DND-41 (cell line): ENCODE measurements at regions not wholly inside any gene's neighbourhood (a gene's known extent, or its start where the extent isn't known, plus 50 kb on each side); places are given as distances from the start of the nearest gene placed in this dataset.
"Not testable (repeated sequence)": the region's sequence is repeated elsewhere in the genome, so short reads cannot be mapped to it uniquely, and the experiment has no call there.

Source experiments
- ATAC-seq: fragments of 200-7000 bp; cut with Tn5 transposase; 3 replicates; pipeline ENCODE4 v1.9.1; 2021; ENCODE audit warnings: low read depth; ENCODE audit not compliant: insufficient read depth
- DNase-seq: peaks from one replicate; pipeline ENCODE4 v3.0.0-alpha.2; 2020
- H2AFZ ChIP-seq: 2 replicates; pipeline ENCODE4 v1.6.0; 2012; ENCODE audit warnings: low read depth, low read length
- H3K27ac ChIP-seq: 2 replicates; pipeline ENCODE4 v1.5.1; 2012; ENCODE audit warnings: low read length, inconsistent platforms
- H3K27me3 ChIP-seq: fragments of 200-600 bp; sonication (generic); 2 replicates; pipeline ENCODE4 v1.6.0; 2012; ENCODE audit warnings: low read length, mild to moderate bottlenecking, inconsistent platforms; ENCODE audit not compliant: insufficient read depth, poor library complexity
- H3K36me3 ChIP-seq: 2 replicates; pipeline ENCODE4 v1.5.1; 2012; ENCODE audit warnings: low read length, inconsistent platforms; ENCODE audit not compliant: insufficient read depth
- H3K4me1 ChIP-seq: 2 replicates; pipeline ENCODE4 v1.5.1; 2012; ENCODE audit warnings: mild to moderate bottlenecking, low read length; ENCODE audit not compliant: insufficient read depth
- H3K4me2 ChIP-seq: 2 replicates; pipeline ENCODE4 v1.6.0; 2012; ENCODE audit warnings: mild to moderate bottlenecking, moderate library complexity, low read length, inconsistent platforms; ENCODE audit not compliant: insufficient read depth
- H3K4me3 ChIP-seq, 2 experiments: fragments of 200-600 bp in 1 of 2; shearing (Covaris generic) in 1 of 2; 2 replicates each; pipeline ENCODE4 v1.5.1; 2012 to 2016; ENCODE audit warnings: inconsistent platforms in 2 of 2, low read length in 2 of 2, mild to moderate bottlenecking in 2 of 2, low read depth in 1 of 2, moderate library complexity in 1 of 2
- H3K79me2 ChIP-seq: 2 replicates; pipeline ENCODE4 v1.6.0; 2012; ENCODE audit warnings: low read length, inconsistent platforms; ENCODE audit not compliant: insufficient read depth
- H3K9ac ChIP-seq: 2 replicates; pipeline ENCODE4 v1.6.0; 2012; ENCODE audit warnings: low read depth, mild to moderate bottlenecking, inconsistent platforms, low read length, moderate library complexity
- H3K9me3 ChIP-seq: 2 replicates; pipeline ENCODE4 v1.5.1; 2012; ENCODE audit warnings: low read length, moderate library complexity, mild to moderate bottlenecking, inconsistent platforms; ENCODE audit not compliant: insufficient read depth, severe bottlenecking
- H4K20me1 ChIP-seq: 2 replicates; pipeline ENCODE4 v1.6.0; 2012; ENCODE audit warnings: low read length; ENCODE audit not compliant: insufficient read depth
- CTCF ChIP-seq: IDR thresholded peaks from 2 replicates; pipeline ENCODE4 v1.5.1; 2012; ENCODE audit warnings: borderline replicate concordance, low read length, moderate library complexity, mild to moderate bottlenecking; ENCODE audit not compliant: poor library complexity, severe bottlenecking; ENCODE audit errors: extremely low read depth
- EZH2 ChIP-seq: IDR thresholded peaks from 3 replicates; pipeline ENCODE4 v1.6.1; 2012; ENCODE audit warnings: borderline replicate concordance, low read depth, mild to moderate bottlenecking, moderate library complexity, low read length, inconsistent platforms; ENCODE audit not compliant: severe bottlenecking

- Histone ChIP-seq H3K9ac (no peak overlapping the region), H3K27me3 (no peaks in the 10 kb centered on the region), H2AFZ (no peak overlapping the region), H3K4me3 (no peak overlapping the region), H4K20me1 (no peaks in the 10 kb centered on the region), H3K36me3 (no peaks in the 10 kb centered on the region), H3K4me2 (no peak overlapping the region), H3K79me2 (no peaks in the 10 kb centered on the region), H3K4me1 (0 out of 2 replicates have a peak, but pooled peaks cover 4% of the 10 kb centered on the region), H3K9me3 (no peaks in the 10 kb centered on the region), H3K27ac (no peak overlapping the region)
- peak; percentile 24 for DNase-seq
- peak; percentile 83 for ATAC-seq
- TF ChIP-seq EZH2 (no peak), CTCF (peak; percentile 36)
These were observed 246.6 kb upstream of the PROK2 start for GRCh38 chr3:72031581-72031980.

DNA sequence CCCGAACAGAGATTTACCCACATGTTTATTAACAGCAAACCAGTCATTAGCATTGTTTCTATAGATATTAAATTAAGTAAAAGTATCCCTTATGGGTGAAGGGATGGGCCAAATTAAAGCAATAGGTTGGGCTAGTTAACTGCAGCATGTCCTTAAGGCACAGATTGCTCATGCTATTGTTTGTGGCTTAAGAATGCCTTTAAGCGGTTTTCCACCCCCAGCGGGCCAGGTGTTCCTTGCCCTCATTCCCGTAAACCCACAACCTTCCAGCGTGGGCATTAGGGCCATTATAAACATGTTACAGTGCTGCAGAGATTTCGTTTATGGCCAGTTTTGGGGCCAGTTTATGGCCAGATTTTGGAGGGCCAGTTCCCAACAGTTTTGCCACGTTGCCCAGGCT, 245.3 kb upstream of the PROK2 start:
- not testable (repeated sequence) for ATAC-seq, DNase-seq, H3K9ac ChIP-seq

GRCh38 chr3:72028726-72029125, 243.8 kb upstream of the PROK2 start:
- not testable (repeated sequence) for H3K4me2 ChIP-seq, H3K4me3 ChIP-seq, H3K9ac ChIP-seq, H3K27ac ChIP-seq, H3K4me1 ChIP-seq, ATAC-seq, H3K36me3 ChIP-seq, H3K27me3 ChIP-seq, H4K20me1 ChIP-seq, H3K79me2 ChIP-seq, H3K9me3 ChIP-seq, DNase-seq, H2AFZ ChIP-seq

More for the DNA sequence above, 245.3 kb upstream of the PROK2 start:
- H3K4me1 ChIP-seq, H3K4me3 ChIP-seq, H3K9me3 ChIP-seq, H3K79me2 ChIP-seq, H4K20me1 ChIP-seq, H3K4me2 ChIP-seq, H2AFZ ChIP-seq, H3K27ac ChIP-seq, H3K36me3 ChIP-seq, H3K27me3 ChIP-seq: not testable (repeated sequence)

GRCh38 chr3:72028307-72028706, 243.4 kb upstream of the PROK2 start:
- not testable (repeated sequence) for H3K4me2 ChIP-seq, H3K27me3 ChIP-seq, H3K4me1 ChIP-seq, H3K79me2 ChIP-seq, H3K27ac ChIP-seq, H3K9me3 ChIP-seq, ATAC-seq, H2AFZ ChIP-seq, DNase-seq, H3K9ac ChIP-seq, H4K20me1 ChIP-seq, H3K36me3 ChIP-seq, H3K4me3 ChIP-seq

GRCh38 chr3:72027728-72028127, 242.8 kb upstream of the PROK2 start:
- DNase-seq, H3K9ac ChIP-seq, H3K4me2 ChIP-seq, H3K4me1 ChIP-seq, H3K9me3 ChIP-seq, H3K4me3 ChIP-seq, H3K79me2 ChIP-seq, H3K27me3 ChIP-seq, H2AFZ ChIP-seq, H3K36me3 ChIP-seq, H4K20me1 ChIP-seq, H3K27ac ChIP-seq, ATAC-seq: not testable (repeated sequence)
